Smooth muscle cell of the brain vasculature (primary cell): ENCODE measurements at regions not wholly inside any gene's neighbourhood (a gene's known extent, or its start where the extent isn't known, plus 50 kb on each side); places are given as distances from the start of the nearest gene placed in this dataset.

ENCODE experiments used
- DNase-seq: peaks from one replicate; pipeline ENCODE4 v3.0.0-alpha.2; 2012; ENCODE audit warnings: low read depth, low spot score

GRCh38 chr6:47151232-47151898, 109.2 kb upstream of the ADGRF1 start:
- no peak for DNase-seq

GRCh38 chr6:47149554-47149953, 107.4 kb upstream of the ADGRF1 start:
- DNase-seq, result no peak

DNA sequence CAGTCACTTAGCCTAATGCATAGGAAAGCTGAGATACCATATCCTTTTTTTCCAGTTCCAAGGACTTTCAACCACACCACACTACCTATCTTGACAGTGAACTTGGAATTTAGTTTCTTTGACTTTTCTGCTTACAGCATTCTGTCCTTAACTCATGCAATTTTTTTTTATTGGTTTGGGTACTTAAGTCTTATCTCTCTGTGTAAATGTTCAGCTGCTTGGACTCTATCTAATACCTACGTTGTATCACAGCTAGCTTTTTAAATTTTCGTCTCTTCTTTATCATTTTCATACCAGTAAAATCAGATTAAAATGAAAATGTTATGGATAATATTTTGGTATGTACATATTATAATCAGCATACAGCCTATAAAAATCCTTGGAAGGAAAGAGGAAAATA, 106.9 kb upstream of the ADGRF1 start:
- no peak for DNase-seq

- DNase-seq, result no peak
Measured at GRCh38 chr6:47147836-47148344, 105.8 kb upstream of the ADGRF1 start.

DNA sequence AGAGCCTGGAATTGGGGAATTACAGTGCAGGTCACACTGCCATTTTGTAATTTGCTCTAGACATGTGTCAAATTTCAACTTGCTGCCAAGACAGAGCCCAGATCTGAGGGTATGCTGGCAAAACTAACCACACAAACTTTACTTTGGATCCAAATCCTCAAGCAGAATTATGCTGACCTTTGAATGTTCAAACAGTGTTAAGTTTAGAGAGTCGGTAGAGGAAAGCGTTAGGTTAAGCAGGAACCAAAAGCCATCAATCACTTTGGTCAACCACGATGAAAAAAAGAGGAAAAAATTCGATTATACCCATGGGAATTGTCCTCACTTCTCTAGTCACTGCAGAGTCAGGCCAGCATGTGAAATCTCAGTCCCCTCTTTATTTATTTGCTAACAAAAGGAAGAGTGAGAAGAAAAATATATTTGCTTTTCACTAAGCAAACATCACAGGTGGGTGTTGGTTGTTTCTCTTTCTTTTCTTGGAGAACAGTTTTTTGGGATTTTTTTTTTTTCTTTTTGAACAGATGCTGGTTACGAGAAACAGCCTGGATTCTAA, 105.1 kb upstream of the ADGRF1 start:
- no peak for DNase-seq

DNA sequence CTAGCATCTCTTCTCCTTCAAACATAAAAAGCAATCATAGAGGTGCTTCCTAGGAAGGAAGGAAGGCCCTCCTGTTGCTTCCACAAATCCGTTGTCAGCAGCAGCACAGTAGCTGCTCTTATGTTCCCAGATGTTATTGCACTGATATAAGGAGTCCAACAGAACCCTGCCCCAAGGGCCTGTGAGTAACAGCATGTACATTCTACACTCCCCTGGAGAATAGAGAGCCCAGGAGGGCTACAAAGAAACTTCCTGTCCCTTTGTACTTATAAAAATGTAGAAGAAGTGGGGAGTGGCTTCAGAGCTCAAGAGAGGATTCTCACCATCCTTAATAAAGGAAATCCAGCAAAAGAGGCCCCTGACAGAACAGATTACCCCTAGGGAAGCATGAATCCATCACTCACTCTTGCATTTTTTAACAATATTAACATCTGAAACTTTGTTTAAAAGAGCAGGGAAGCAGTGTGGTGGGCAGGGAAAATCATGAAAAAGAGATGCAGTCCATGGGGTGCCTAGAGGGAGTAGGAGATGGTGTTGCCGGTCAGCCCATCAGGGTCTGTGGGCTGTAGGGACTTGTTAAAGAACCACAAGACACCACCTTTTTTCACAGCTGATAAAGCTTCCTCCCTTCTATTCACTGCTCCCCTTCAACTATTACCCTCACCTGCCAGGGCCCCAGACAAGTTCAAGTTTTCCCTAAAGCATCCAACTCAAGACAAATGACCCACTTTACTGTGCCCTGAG, 104.5 kb upstream of the ADGRF1 start:
- DNase-seq, result no peak

- no peak for DNase-seq
Measured at GRCh38 chr6:47145212-47145611, 103.1 kb upstream of the ADGRF1 start.

DNA sequence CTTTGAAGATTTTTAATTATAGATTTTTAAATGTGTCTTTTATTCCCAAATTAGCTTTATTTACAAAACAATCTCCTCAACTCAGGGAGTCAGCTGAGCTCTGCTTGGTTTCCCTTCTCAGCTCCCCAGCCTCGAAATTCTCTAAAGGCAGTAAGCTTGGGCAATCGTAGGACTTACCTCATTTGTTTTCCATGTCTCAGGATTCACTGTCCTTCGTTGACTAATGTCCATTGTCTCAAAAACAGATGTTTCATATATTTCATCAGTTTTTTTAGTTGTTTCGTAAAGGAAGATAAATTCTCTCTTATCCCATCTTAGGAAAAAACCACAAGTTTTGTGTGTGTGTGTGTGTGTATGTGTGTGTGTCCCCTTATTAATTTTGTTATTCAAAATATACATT, 102.2 kb upstream of the ADGRF1 start:
- DNase-seq, result no peak

DNA sequence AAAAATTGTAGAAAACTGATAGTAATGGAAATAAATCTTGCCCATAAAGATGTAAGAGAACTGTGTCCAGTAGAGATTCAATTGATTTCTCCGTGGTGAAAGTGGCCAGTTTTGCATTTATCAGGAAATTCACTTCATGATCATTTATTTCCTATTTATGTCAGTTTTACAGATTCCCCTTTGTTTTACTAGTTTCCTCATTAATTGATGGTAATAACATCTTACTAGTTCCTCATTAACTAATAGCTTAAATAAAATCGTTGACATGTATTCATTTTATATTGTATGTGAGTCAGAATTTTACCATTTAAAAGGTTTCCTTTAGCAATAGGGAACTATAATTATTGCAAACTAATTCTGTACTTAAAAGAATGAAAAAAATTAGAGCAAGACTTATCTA, 99.8 kb upstream of the ADGRF1 start:
- no peak for DNase-seq

GRCh38 chr6:47141171-47141570, 99.0 kb upstream of the ADGRF1 start:
- DNase-seq, result no peak

DNA sequence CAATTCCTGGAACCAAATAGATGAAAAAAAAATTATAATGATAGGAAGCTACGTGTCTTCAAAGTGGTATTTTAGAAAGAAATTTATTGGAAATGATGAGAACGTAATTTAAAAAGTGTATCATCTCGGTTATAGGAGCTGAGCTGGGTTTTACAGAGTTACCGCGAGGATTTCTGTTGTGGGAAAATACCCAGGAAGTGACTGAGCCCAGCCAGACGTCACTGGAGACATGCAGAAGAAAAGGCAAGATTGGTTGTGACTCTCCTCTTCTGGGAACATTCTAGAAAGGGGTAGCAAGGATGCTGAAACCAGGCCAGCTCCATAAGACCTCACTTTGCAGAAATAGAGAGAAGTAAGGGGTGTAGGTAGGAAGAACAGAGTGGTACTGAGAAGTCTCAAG, 95.9 kb upstream of the ADGRF1 start:
- no peak for DNase-seq

- DNase-seq, result no peak
Measured at GRCh38 chr6:47137073-47137472, 94.9 kb upstream of the ADGRF1 start.

GRCh38 chr6:47135772-47136171, 93.6 kb upstream of the ADGRF1 start:
- DNase-seq, result peak; percentile 70

- DNase-seq, result peak; percentile 92
Measured at GRCh38 chr6:47134476-47135189, 92.5 kb upstream of the ADGRF1 start.

- DNase-seq, result no peak
Measured at GRCh38 chr6:47133230-47134000, 91.3 kb upstream of the ADGRF1 start.

- no peak for DNase-seq
Measured at GRCh38 chr6:47132724-47133123, 90.6 kb upstream of the ADGRF1 start.

DNA sequence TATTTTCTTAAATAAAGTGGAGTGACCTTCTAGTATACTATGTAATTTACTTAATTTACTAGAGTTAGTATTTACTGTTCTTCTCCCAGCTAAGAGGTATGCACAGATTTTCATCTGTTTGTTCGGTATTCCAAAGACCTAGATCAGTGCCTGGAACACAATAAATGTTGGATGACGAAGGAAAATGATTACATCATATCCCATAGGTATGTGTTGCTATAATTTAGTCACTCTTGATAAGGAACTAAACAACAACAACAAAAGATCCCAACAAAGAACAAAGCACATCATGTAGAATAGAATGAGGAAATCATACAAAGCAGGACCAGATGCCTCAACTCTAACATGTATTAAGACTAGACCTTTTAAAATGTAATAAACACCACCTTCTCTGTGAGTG, 89.6 kb upstream of the ADGRF1 start:
- no peak for DNase-seq

- no peak for DNase-seq
Measured at GRCh38 chr6:47130086-47130485, 88.0 kb upstream of the ADGRF1 start.

- DNase-seq, result no peak
Measured at GRCh38 chr6:47129129-47129528, 87.0 kb upstream of the ADGRF1 start.

DNA sequence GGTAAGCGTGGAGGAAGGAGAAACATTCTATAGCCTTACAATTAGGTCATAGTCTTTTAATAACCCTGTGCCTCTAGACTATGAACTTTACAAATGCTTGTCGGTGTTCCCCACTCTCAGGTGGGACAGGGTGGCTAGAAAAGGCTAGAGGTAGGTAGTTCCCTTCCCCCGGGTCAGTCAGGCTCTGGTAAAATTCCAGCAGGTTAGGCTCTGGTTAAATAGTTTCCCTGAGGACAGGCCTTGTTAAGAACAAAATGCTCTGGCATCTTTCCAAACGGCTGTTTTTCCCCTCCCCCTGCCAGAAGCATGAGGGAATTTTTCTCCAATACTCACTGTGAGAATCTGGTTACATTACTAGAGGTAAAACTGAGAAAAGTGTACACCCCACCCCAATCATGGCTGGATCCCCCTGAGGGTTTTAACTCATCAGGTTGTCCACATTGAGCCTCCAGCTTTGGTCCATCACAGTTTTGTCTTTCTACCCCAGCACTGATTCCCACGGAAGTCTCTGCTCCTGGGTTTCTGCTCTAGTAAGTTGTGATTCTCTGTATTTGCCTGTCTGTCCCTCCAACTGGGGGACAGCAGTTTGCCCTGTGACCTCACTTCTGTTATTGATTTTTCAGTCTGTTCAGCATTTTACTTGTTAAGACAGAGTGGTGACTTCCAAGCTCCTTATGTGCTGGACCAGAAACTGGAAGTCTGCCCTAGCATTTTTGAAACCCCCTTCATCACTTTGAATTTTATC, 84.7 kb upstream of the ADGRF1 start:
- DNase-seq, result no peak

GRCh38 chr6:47118611-47119010, 76.5 kb upstream of the ADGRF1 start:
- no peak for DNase-seq
